Fibroblast of lung (primary cell): ENCODE measurements at regions not wholly inside any gene's neighbourhood (a gene's known extent, or its start where the extent isn't known, plus 50 kb on each side); places are given as distances from the start of the nearest gene placed in this dataset.

ENCODE experiments used
- CTCF ChIP-seq, 2 donors: IDR thresholded peaks in 1 of 2; conservative IDR thresholded peaks in 1 of 2; 1 replicate in 1 of 2; 2 replicates in 1 of 2; pipeline ENCODE4 v1.5.1; 2011 to 2012; ENCODE audit warnings: low read length in 2 of 2, control low read depth in 1 of 2, inconsistent platforms in 1 of 2, low read depth in 1 of 2, mild to moderate bottlenecking in 1 of 2
- EZH2 ChIP-seq: IDR thresholded peaks from 2 replicates; pipeline ENCODE4 v1.5.1; 2012; ENCODE audit warnings: low read length, control low read depth, mild to moderate bottlenecking; ENCODE audit errors: missing control alignments

- TF ChIP-seq EZH2 (no peak), CTCF (conservative IDR thresholded peaks at IDR 0.05 in 1 of 2, IDR thresholded peaks at IDR 0.05 in 1 of 2; ENCODE audit: low read depth in 1 of 2, low read length in 2 of 2) (no peak)
These were observed 175.2 kb upstream of the FERMT1 start for GRCh38 chr20:6298049-6298448.
